ENCODE measurements at regions not wholly inside any gene's neighbourhood (a gene's known extent, or its start where the extent isn't known, plus 50 kb on each side); places are given as distances from the start of the nearest gene placed in this dataset.

DNA sequence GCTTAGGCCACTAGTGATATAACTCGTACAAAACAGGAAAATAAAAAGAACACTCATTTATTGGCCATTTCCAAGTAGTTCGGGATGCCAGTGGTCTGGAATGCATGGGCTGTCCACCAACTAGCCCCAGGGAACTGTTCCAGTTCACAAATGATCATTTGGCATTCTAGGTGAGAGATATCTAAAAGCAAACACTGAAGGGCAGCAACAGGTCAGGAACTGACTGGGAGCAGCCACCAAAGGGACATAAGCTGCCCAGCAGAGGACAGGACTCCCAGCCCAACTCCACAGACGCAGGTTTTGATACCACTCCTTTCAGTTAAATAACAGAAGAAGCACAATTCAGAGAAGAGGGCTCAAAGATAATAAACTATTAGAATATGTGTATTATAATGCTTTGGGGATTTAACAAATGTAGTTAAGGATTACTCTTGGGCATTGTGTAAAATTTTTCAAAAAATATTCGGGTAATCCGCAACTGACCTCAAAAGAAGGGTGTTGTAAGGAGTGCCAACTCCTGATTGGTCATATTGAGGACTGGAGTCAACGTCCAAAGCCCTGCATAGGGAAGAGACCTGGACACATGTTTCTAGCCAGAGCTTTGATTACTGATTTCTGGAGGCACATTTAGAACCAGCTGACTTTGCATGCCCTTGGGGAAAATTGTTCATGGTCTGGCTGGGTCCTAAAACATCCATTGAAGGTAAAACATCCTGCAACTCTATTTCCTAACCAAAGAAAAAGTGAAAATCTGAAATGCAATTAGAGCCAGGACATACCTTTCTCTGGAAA is 320.0 kb downstream of the DNAH5 start:
- no peak for DNase-seq (ENCODE audit: low spot score in 2 of 2)
- no peaks in the 10 kb centered on the region for H3K27me3 ChIP-seq
- no peak overlapping the region for H3K27ac ChIP-seq
- TF ChIP-seq POLR2AphosphoS5 (IDR thresholded peaks at IDR 0.05), result no peak
- no peak overlapping the region for H3K4me3 ChIP-seq
- H3K36me3 ChIP-seq, result no peaks in the 10 kb centered on the region
- H3K9me3 ChIP-seq, result no peaks in the 10 kb centered on the region
- intact Hi-C loops (cut with DNase I; ENCODE audit: low total_unique reads), result no loop called here
- H3K4me1 ChIP-seq, result no peaks in the 10 kb centered on the region

- no peak for TF ChIP-seq POLR2AphosphoS5 (IDR thresholded peaks at IDR 0.05)
- TF ChIP-seq CTCF (IDR thresholded peaks at IDR 0.05), result no peak
- TF ChIP-seq POLR2A (IDR thresholded peaks at IDR 0.05), result no peak
- no peaks in the 10 kb centered on the region for H3K27me3 ChIP-seq
- H3K4me3 ChIP-seq, result no peak overlapping the region
- no peak for DNase-seq (ENCODE audit: low spot score in 2 of 2)
- H3K36me3 ChIP-seq, result no peaks in the 10 kb centered on the region
- peaks cover 0 to 27% of the 10 kb centered on the region in 2 donors for H3K9me3 ChIP-seq
- intact Hi-C loops (cut with DNase I; ENCODE audit: low total_unique reads), result no loop called here
- no peak overlapping the region for H3K27ac ChIP-seq
- H3K4me1 ChIP-seq, result no peaks in the 10 kb centered on the region
These were observed 330.9 kb downstream of the DNAH5 start for GRCh38 chr5:13613621-13614020.

GRCh38 chr5:13611604-13612003 is 332.9 kb downstream of the DNAH5 start:
- H3K36me3 ChIP-seq, result no peaks in the 10 kb centered on the region
- no peak overlapping the region for H3K4me3 ChIP-seq
- no peaks in the 10 kb centered on the region for H3K4me1 ChIP-seq
- no peak overlapping the region for H3K27ac ChIP-seq
- intact Hi-C loops (cut with DNase I; ENCODE audit: low total_unique reads), result no loop called here
- H3K27me3 ChIP-seq, result no peaks in the 10 kb centered on the region
- DNase-seq (ENCODE audit: low spot score in 2 of 2), result no peak
- H3K9me3 ChIP-seq, result peaks cover 0 to 17% of the 10 kb centered on the region in 2 donors
- TF ChIP-seq POLR2AphosphoS5 (IDR thresholded peaks at IDR 0.05) (no peak), POLR2A (IDR thresholded peaks at IDR 0.05) (no peak), CTCF (IDR thresholded peaks at IDR 0.05) (no peak)

DNA sequence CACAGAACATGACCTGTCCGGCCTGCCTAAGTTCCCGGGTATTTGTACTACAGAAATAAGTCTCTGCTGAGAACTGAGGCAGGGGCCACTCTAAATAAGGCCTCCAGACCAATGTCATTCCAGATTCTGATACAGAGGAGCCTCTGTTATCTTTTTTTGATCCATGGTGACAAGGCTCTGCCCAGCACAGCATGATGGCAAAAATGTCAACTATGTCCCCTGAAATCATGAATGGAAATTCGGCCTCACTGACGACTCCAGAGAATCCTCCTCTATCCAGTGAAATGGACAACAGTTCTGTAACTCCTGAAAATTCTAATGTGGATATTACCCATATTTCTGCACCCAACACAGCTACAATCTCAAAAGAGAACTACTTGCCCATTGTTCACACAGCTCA is 335.0 kb downstream of the DNAH5 start:
- no peaks in the 10 kb centered on the region for H3K9me3 ChIP-seq

DNA sequence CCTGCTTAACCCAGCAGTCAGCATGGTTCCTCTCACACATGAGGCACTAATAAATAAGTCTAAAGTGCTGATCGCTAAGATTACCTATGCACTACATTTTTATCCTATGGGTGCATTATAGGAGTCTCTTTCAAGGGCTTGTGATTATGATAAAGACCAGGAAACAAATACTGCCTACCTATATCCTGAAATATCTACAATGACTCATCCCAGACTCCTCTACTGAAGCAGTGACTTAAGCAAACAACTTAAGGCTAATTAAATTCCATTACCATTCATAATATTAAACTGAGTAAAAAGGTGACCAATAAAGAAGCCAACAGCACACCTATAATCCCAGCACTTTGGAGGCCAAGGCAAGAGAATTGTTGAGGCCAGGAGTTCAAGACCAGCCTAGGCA is 338.4 kb downstream of the DNAH5 start:
- Histone ChIP-seq H3K4me3 (no peak overlapping the region), H3K4me1 (no peaks in the 10 kb centered on the region), H3K27ac (no peak overlapping the region), H3K9me3 (no peaks in the 10 kb centered on the region), H3K27me3 (no peaks in the 10 kb centered on the region), H3K36me3 (no peaks in the 10 kb centered on the region)
- intact Hi-C loops (cut with DNase I; ENCODE audit: low total_unique reads), result no loop called here
- DNase-seq (ENCODE audit: low spot score in 2 of 2), result no peak
- no peak for TF ChIP-seq POLR2AphosphoS5 (IDR thresholded peaks at IDR 0.05)
- no peak for TF ChIP-seq POLR2A (IDR thresholded peaks at IDR 0.05)
- TF ChIP-seq CTCF (IDR thresholded peaks at IDR 0.05), result no peak

More for the DNA sequence above, 335.0 kb downstream of the DNAH5 start:
- Histone ChIP-seq H3K27me3 (no peaks in the 10 kb centered on the region), H3K27ac (no peak overlapping the region), H3K36me3 (no peaks in the 10 kb centered on the region), H3K4me3 (no peak overlapping the region), H3K4me1 (no peaks in the 10 kb centered on the region)
- DNase-seq (ENCODE audit: low spot score in 2 of 2), result no peak
- TF ChIP-seq POLR2AphosphoS5 (IDR thresholded peaks at IDR 0.05) (no peak), CTCF (IDR thresholded peaks at IDR 0.05) (no peak), POLR2A (IDR thresholded peaks at IDR 0.05) (no peak)
- intact Hi-C loops (cut with DNase I; ENCODE audit: low total_unique reads), result no loop called here

Data from breast epithelium (tissue), 4 donors.